GM19025 (cell line): ENCODE measurements at regions not wholly inside any gene's neighbourhood (a gene's known extent, or its start where the extent isn't known, plus 50 kb on each side); places are given as distances from the start of the nearest gene placed in this dataset.

ENCODE experiments used
- ATAC-seq: cut with Tn5 transposase; IDR thresholded peaks from one replicate; pipeline ENCODE4 v1.9.1; 2021; ENCODE audit warnings: mild to moderate bottlenecking, low read depth, moderate library complexity; ENCODE audit not compliant: unreplicated experiment

- ATAC-seq = no peak
Observed at GRCh38 chr9:129281506-129282145, 103.6 kb upstream of the IER5L start.

GRCh38 chr9:129280623-129281271, 102.7 kb upstream of the IER5L start:
- ATAC-seq = no peak

GRCh38 chr9:129280236-129280622, 102.2 kb upstream of the IER5L start:
- ATAC-seq = no peak

GRCh38 chr9:129278391-129279237, 100.6 kb upstream of the IER5L start:
- no peak for ATAC-seq

- no peak for ATAC-seq
Observed at GRCh38 chr9:129276486-129277230, 98.6 kb upstream of the IER5L start.

GRCh38 chr9:129275626-129276247, 97.7 kb upstream of the IER5L start:
- no peak for ATAC-seq

GRCh38 chr9:129273941-129274684, 96.1 kb upstream of the IER5L start:
- no peak for ATAC-seq

- no peak for ATAC-seq
Observed at GRCh38 chr9:129273136-129273895, 95.3 kb upstream of the IER5L start.

GRCh38 chr9:129272348-129273025, 94.4 kb upstream of the IER5L start:
- ATAC-seq = no peak

- ATAC-seq = no peak
Observed at GRCh38 chr9:129270903-129271431, 92.9 kb upstream of the IER5L start.

- ATAC-seq = peak; percentile 53
Observed at GRCh38 chr9:129270205-129270604, 92.1 kb upstream of the IER5L start.

- no peak for ATAC-seq
Observed at GRCh38 chr9:129267141-129267540, 89.1 kb upstream of the IER5L start.

- no peak for ATAC-seq
Observed at GRCh38 chr9:129266536-129266935, 88.5 kb upstream of the IER5L start.

- ATAC-seq = no peak
Observed at GRCh38 chr9:129264388-129264787, 86.3 kb upstream of the IER5L start.

- no peak for ATAC-seq
Observed at GRCh38 chr9:129263836-129264235, 85.8 kb upstream of the IER5L start.

GRCh38 chr9:129262261-129262660, 84.2 kb upstream of the IER5L start:
- no peak for ATAC-seq

GRCh38 chr9:129259375-129259774, 81.3 kb upstream of the IER5L start:
- ATAC-seq = no peak

GRCh38 chr9:129258823-129259301, 80.8 kb upstream of the IER5L start:
- no peak for ATAC-seq
